NCI-H2029 (cell line): ENCODE measurements at regions not wholly inside any gene's neighbourhood (a gene's known extent, or its start where the extent isn't known, plus 50 kb on each side); places are given as distances from the start of the nearest gene placed in this dataset.

Experiments used
- DNase-seq: peaks from one replicate; lab custom pipeline; 2025; lab: John Stamatoyannopoulos, UW

DNA sequence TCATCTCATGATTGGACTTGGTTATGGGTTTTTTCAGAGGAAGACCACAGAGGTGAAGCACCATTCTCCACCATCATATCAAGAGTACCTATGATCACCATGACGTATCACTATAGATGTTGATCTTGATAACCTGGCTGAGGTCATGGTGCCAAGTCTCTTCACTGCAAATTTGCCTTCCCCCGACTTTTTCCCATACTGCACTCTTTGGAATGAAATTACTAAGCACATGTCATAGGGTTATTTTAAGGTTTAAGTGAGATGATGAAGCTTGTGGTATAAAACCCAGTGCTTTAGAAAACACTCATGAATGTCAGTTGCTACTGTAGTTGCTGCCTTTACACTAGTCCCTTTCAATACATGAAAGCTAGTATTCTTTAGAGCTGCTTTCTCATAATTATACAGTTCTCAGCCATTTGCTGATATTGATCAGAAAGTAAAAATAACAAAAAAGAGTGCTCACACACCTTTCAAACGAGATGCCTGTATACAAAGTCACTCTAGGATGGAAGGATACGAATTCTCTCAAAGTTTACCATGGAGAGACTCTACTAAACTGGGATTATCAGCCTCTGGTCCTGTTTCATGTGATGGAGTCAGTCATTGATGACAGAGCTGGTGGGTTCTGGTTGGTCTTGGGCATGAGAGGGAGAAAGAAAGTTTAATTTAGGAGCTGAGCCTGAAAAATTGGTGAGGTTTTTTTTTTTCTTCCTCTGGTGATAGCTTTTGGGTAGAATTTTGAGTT lies 228.1 kb downstream of the PRL start:
- no peak for DNase-seq

DNA sequence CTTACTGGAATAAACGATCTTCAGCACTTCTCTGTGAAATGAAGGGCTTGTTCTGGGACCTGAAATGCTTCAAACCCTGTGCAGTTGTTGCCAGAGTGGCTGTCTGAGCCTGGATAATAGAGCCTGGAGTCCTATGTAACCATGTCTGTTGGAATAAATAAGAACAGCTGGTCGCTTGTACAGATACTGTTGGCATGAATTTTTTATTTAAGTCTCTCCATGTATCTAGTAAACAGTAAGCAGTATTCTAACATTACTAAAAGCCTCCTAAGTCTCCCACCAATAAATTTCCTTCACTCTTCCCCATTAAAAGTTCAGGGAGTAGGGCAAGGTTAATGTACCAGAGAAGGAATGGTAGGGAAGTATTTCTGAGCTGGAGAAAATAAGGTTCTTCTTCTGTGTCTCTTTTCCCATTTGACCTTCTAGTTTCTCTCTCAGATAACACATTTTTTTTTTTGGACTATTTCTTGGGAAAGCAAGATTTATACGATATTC lies 227.5 kb downstream of the PRL start:
- no peak for DNase-seq

GRCh38 chr6:22071270-22072041 lies 225.4 kb downstream of the PRL start:
- no peak for DNase-seq

DNA sequence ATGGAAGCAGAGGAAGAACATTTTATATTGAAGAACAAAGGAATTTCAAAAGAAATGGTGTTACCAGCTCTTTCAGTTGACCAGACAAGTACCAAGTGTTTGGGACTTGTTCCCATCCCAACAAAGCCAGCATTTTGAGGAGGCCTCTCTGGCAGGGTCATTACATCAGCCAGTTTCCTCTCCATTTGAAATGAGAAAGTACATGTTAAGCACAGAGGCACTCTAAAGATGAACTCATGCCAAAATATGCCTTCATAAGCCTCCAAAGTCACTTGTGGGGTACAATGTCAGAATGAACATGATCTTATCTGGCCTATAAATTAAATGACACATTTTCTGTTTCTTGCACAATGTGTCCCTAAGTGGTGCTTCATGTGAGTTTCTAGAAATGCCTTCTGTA lies 223.9 kb downstream of the PRL start:
- peak; percentile 45 for DNase-seq

- no peak for DNase-seq
Observed at GRCh38 chr6:22073516-22074198, 223.2 kb downstream of the PRL start.

DNA sequence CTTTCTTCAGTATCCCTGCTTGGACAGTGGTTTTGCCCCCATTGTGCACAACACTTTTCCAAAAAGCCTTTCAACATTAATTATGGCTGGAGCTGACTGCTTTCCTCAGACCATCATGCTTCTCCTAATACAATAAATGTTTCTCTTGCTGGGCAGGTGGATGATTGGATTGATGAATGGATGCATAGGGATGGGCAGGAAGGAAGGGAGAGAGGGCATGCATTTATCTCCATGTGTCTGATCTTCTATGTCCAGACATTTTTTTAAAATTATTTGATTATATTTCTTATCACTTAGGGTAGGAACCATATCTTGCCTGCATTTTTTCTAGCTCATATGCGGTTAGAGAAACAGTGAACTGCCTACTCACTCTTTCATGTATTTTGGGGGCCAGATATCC lies 218.5 kb downstream of the PRL start:
- DNase-seq: no peak

GRCh38 chr6:22078802-22079545 lies 217.9 kb downstream of the PRL start:
- DNase-seq: no peak

DNA sequence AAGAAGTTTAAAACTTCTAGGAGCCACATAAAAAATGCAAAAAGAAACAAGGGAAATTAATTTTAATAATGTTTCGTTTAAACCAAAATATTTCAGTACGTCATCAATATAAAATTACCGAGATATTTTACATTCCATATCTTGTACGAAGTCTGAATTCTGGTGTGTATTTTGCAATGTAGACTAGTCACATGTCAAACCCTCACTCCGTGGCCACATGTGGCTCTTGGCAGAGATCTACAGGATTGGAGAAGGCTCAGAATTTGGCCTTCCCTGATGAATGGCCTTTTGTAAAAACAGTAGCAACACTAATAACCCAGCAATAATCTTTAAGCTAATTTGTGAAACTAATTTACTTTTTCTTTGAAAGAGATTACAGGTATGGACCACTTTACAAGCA lies 217.1 kb downstream of the PRL start:
- no peak for DNase-seq

- no peak for DNase-seq
Observed at GRCh38 chr6:22081709-22082108, 215.1 kb downstream of the PRL start.

- no peak for DNase-seq
Observed at GRCh38 chr6:22082218-22082617, 214.6 kb downstream of the PRL start.

- no peak for DNase-seq
Observed at GRCh38 chr6:22083119-22083518, 213.7 kb downstream of the PRL start.

GRCh38 chr6:22087960-22088706 lies 208.7 kb downstream of the PRL start:
- no peak for DNase-seq

GRCh38 chr6:22091424-22091948 lies 205.3 kb downstream of the PRL start:
- DNase-seq: no peak

DNA sequence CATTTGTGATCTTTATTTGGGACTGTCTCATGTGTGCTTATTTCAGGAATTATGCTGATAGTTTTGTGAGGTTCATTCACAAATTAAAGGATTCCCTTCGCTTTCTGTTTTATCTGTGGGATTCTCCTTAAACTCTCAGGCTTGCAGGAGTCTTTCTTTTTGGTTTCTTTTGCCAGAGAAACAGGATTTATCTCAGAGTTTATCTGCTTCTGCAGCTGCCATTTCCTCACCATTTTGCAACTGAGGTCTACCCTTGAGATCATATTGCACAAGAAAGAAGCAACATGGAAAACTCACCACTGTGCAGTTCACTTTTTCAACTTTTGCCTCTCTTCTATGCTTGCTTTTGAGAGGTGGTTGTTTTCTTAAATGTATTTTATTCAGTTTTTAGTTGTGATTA lies 201.0 kb downstream of the PRL start:
- no peak for DNase-seq

DNA sequence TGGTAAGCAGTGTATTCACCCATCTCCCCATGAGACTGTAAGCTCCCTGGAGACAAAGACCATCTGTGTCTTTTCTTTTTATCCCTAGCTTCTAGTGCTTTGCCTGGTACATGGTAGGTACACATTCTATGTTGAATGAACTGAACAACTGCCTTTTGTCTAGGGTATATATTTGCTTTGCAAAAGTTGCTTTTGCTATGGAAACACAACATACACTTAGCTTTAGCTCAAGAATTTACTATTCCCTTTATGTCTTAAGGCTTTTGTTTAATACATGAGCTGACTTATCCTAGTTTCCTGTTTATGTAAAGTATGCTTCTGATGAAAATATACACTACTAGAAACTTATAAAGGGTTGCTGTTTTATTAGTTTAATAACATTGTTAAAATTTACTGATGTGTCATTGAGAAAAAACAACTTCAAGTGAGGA lies 198.2 kb downstream of the PRL start:
- DNase-seq: no peak

GRCh38 chr6:22099231-22099630 lies 197.6 kb downstream of the PRL start:
- no peak for DNase-seq

- DNase-seq: no peak
Observed at GRCh38 chr6:22099923-22100322, 196.9 kb downstream of the PRL start.

GRCh38 chr6:22101163-22101562 lies 195.7 kb downstream of the PRL start:
- no peak for DNase-seq

DNA sequence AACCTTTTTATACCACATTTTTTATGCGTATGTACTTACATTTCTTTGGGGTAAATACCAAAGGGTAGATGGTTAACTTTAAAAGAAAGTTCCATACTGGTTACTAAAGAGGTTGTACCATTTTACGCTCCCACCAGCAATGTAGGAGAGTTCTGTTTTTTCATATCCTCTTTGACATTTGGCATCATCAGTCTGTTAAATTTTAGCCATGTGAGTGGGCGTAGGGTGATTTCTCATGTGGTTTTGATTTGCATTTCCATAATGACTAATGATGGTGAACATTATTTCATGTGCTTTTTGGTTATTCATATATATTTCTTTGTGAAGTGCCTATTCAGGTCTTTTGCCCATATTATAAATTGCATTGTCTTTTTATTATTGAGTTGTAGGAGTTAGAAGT lies 194.2 kb downstream of the PRL start:
- DNase-seq: no peak

GRCh38 chr6:22106451-22106850 lies 190.4 kb downstream of the PRL start:
- no peak for DNase-seq

- no peak for DNase-seq
Observed at GRCh38 chr6:22106961-22107360, 189.9 kb downstream of the PRL start.
